ENCODE measurements at regions not wholly inside any gene's neighbourhood (a gene's known extent, or its start where the extent isn't known, plus 50 kb on each side); places are given as distances from the start of the nearest gene placed in this dataset.

DNA sequence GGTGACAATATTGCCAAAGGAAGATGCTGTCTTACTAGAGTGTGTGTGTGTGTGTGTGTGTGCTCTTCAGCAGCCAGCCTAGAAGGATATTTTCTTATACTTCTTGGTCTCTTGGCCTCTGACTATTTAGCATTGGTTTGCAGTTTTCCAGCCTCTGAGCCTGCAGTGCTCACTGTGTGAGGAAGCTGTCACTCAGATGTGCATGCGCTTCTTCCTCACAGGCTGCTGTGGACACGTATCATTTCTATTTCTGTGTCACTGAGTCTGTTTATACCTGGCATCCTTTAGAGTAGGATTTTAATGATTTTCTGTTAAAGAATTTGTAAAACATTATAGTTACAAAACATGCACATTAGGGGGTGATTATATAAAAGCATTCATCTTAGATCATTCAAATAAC lies 83.3 kb downstream of the ALDH8A1 start:
- no peak for DNase-seq

- DNase-seq: no peak
Observed at GRCh38 chr6:134864558-134864957, 85.3 kb downstream of the ALDH8A1 start.

DNA sequence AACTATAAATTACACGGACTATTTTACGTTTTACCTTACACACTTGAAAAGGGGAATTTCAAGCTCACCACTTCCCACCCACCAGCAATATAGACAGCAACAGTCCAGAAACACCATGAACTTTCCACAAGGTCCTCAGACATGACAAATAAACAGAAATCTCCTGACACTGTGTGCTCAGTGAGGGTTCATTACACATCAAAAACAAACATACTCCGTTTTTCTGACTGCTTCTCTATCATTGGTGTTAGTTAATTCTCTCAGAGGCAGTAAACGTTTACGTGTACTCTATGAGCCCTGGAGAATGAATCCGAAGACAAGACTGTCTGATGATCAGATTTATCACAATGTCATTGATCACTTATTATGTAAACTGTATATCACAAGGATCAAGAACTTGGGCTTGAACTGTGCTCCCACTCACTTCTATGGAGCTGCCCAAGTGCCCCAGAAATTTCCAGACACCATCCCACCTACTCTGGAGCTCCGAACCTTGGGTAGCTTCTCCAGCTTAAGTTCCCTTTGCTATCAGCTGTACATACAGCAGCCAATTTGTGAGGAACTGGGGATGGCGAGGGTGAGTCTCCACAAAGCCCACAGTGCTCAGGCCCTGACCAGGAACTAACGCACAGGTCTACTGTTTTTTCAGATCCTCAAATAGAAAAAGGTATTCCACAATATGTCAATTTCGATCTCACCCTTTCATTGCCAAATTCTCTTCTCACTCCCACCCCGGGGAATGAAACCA lies 86.0 kb downstream of the ALDH8A1 start:
- DNase-seq: no peak

- no peak for DNase-seq
Observed at GRCh38 chr6:134854366-134854765, 95.5 kb downstream of the ALDH8A1 start.

DNA sequence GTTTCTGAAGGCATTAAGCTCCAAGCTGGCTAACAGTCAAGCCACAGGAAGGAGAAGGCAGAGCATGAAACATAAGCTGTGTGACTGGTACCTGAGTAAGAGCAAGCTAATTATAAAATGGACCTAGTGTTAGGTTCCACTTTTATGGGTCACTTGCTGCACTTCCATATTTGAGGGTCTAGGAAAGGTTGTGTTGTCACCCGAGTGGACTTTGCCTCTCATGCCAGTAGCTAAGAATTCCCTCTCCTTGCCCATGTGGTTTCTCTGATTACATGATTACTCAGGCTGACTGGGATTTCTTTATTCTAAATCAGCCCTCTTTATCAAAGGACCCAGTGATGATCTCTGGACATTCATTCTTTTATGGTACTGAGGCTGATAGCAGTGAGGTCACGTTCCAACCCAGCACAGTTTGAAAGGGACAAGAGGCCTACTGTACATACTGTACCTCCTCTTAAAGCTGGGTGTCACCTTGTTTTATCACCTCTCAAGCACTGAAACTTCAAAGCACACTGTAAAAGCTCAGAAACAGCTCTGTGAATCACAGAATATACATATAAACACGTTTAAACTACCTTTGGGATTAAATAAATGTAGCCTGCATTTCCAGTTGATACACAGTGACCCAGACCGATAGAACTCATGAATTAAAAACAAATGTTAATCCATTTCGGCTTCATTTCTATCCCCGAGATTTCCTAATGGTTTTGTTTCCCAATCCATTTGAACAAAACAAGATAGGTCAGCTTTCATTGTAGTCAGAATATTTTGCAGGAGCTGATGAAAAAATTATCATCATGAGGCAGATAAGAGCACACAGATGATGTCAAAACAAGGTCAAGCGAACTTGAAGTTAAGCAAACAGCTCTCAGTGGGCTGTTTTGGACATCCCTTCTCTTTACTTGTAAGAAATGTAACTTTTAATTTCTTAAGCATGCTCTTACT lies 96.5 kb downstream of the ALDH8A1 start:
- no peak for DNase-seq

- no peak for DNase-seq
Observed at GRCh38 chr6:134851548-134851947, 98.4 kb downstream of the ALDH8A1 start.

GRCh38 chr6:134850721-134851305 lies 99.1 kb downstream of the ALDH8A1 start:
- DNase-seq: no peak

DNA sequence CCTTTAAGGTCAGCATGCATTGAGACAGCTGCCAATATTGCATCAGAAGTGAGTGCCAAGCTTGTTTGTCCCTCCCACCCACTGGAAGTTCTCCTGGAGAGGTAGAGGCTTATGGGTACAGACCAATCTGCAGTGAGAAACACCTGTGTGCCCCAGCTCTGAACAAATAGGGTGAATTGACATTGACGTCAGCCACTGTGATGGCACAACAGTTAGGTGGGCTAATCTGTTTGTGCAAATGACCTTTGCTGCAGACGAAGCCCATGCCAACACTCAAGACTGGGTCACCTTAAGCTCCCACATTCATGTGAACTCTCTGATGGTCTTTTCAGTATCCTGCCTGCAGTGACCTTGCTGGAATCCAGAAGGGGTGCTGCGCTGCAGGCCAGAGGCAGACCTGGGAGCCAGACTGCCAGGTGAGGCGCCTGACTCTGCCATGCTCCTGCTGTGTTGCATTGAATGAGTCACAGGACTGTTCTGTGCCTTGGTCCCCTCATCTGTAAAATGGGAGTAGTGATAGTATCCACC lies 99.9 kb downstream of the ALDH8A1 start:
- no peak for DNase-seq

DNA sequence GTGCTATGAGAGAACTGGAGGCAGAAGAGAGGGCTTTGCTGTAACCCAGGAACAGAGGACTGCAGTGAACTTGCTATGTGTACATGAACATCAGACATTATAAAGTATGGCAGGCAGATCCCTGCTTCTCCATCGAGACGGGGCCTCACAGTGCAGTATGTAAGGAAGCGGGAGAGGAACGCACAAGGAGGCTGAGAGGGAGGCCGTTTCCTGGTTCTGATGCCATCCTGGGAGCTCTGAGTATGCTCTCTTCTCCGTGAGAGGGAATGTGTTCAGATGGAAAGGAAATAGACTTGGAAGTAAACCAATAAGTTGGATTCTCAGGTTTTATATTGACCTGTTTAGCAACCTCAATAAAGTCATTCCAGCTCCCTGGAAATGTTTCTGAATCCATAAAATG lies 101.8 kb downstream of the ALDH8A1 start:
- no peak for DNase-seq

DNA sequence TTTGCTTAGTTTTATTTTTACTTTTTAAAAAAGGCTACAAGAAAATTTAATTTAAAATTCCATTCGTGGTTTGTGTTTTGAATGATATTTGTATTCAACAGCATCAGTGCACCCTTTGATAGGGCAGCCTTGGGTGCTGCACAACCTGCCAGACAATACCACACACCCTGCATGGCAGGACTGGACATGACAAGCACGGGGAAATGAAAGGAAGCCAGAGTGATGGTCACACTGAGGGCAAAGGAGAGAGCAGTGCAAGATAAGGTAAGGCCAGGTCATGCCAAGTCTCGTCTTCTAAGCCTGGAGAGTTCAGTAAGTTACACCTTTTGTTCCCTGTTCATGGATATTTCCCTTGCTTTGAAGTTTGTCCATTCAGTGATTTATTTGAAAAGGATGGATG lies 103.0 kb downstream of the ALDH8A1 start:
- no peak for DNase-seq

- DNase-seq: no peak
Observed at GRCh38 chr6:134846031-134846430, 103.9 kb downstream of the ALDH8A1 start.

- no peak for DNase-seq
Observed at GRCh38 chr6:134844120-134844519, 105.8 kb downstream of the ALDH8A1 start.

DNA sequence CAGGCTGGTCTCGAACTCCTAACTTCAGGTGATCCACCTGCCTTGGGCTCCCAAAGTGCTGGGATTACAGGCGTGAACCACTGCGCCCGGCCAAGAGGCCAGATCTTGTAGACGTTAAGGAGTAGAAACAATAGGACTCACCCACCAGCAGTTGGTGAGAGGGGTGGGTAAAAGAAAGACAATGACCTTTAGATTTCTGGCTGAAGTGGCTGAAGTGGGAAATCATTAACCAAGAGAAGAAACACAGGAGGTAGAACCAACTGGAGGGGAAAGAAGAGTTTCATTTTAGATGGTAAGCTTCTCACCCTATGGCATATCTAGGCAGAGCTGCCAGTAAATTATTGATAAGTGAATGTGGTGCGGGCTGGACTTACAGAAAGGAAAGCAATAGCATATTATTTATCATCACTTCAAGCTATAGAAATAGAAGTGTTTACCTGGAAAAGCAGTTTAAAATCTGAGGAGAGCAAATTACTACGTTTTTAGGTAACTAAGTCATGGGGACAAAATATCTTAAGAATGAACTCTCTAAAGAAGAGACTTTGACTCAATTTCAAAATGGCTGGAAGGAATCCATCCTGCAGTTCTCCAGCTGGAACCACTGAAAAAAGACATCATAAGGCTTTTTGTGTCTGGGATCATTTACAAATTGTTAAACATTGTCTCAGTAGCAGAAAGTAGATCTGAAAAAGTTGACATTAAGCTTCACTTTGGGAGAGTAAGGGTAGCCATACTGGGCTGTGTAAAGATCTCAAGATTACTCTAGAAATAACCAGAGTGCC lies 109.6 kb downstream of the ALDH8A1 start:
- DNase-seq: no peak

- DNase-seq: no peak
Observed at GRCh38 chr6:134835993-134836392, 113.9 kb downstream of the ALDH8A1 start.

DNA sequence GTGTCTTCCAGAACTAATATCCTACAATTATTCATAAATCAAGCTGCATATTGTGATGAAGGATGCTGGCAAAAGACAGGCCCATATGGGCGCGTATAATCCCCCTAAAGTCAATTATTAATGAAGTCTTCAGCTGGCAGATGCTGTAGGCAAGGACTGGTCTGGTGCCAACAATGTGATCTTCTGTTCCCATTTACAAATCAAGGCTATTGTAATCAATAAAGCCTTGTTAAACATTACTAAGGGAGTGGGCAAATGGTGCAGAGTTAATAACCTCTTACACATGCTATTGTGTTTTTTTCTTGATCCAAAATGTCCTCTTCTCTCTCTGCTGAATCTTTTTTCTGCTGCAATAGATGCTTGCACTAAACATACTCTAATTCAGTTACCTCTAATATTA lies 119.0 kb downstream of the ALDH8A1 start:
- no peak for DNase-seq

GRCh38 chr6:134830194-134830593 lies 119.7 kb downstream of the ALDH8A1 start:
- no peak for DNase-seq

DNA sequence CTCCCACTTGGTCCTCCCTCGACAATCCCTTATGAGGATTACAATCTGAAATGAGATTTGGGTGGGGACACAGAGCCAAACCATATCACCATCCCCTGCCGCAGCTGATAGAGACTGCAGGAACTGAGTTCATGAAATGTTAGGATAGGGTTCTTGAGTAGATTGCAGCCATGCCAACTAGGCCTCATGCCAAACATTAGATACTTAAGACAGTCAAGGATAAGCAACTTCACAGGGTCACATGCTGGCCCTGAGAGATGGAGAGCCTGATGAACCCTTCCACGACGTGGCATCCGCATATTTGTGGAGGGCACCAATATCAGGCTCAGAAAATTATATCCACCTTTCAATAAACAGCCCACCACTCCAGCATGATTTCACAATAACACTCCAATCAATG lies 121.3 kb downstream of the ALDH8A1 start:
- no peak for DNase-seq

DNA sequence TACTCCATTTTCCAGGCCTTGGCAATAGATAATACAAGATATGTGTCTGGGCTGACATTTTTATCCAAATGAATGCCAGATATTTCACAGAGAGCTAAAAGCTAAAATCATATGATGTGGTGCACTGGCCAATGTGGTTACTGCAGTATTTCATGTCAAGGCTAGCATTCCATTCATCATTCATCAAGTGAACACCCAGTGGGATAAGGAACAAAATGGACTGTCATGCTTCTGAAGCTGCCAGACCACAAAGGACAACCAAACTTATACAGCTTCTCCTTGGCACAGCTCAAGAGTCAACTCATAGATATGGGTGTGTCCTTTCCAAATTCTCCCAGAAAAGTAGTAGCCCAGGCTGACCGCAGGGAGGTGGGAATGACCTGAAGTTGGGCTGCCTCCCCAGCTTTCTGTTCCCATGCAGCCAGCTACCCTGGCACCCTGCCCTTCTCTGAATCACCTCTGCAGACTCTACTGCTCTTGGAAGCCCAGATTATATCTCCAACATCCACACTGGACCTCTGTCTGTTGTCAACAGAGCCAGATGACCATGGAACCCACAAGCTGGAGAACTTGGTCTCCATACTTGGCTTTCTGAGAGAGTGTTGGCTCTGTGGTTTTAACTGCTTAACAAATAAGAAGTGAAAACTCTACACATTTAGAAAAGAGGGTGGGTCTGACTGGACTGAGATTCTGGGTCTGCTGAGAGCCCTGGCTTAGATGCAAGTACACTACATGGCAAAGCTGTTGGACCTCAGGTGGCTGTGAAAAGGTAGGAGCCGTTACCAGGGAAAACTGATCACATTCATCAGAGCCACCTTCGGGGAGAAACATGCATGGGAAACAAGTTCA lies 122.8 kb downstream of the ALDH8A1 start:
- no peak for DNase-seq

GRCh38 chr6:134823710-134824034 lies 126.2 kb downstream of the ALDH8A1 start:
- no peak for DNase-seq

DNA sequence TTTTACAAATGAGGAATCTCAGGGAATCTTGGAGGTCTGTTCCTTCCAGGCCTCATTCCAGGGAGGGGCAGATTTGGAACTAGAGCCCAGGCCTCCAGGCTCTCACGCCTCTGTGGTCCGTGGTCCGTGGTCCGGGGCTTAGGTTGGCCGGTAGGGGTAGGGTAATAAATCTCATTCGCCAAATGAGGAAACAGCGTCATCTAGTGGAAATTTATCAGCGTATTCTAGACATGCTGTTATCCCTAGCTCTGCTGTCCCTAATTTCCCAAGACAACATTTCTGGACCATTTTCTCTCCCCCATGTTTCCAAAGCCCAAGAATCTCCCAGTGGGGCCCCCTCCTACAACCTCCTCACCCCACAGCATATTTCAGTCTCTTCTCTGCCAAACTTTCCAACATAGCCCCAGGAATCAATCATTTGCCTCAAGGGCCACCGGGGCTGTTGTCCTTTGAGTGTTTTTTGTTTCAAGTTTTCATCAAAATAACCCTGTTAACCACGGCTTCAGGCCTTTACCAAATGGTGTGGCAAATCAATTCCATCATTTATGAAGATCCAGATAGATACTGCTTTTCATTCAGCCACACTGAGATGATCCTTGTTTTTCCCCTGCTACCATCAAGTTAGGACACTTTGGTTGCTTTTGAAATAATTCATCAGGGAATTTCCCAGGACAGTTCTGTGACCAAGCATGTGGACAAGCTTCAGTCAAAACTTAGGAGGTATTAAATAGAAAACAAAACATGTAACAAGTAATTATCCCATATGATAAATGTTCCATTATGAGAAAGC lies 126.8 kb downstream of the ALDH8A1 start:
- peak; percentile 28 for DNase-seq

All from stimulated activated CD4-positive, alpha-beta T cell treated with anti-CD3 and anti-CD28 coated beads, Interleukin-15, amount 100 ng/mL, for 24 hours (primary cell).